Loucy (cell line): ENCODE measurements at regions not wholly inside any gene's neighbourhood (a gene's known extent, or its start where the extent isn't known, plus 50 kb on each side); places are given as distances from the start of the nearest gene placed in this dataset.

Experiments
- H2AFZ ChIP-seq: fragments of 200-600 bp; sonication (generic); 2 replicates; pipeline ENCODE4 v1.6.0; 2016; ENCODE audit warnings: antibody characterized with exemption, mild to moderate bottlenecking, low read length, moderate library complexity
- H3F3A ChIP-seq: fragments of 200-600 bp; 2 replicates; pipeline ENCODE4 v1.6.0; 2016; ENCODE audit warnings: antibody characterized with exemption, low read depth, mild to moderate bottlenecking
- H3K27me3 ChIP-seq: fragments of 200-600 bp; sonication (generic); 2 replicates; pipeline ENCODE4 v1.6.1; 2014; ENCODE audit warnings: low read length, mild to moderate bottlenecking; ENCODE audit not compliant: insufficient read depth, poor library complexity, severe bottlenecking
- H3K36me3 ChIP-seq: fragments of 200-600 bp; sonication (generic); 2 replicates; pipeline ENCODE4 v1.6.1; 2016; ENCODE audit warnings: low read length; ENCODE audit not compliant: insufficient read depth
- H3K4me1 ChIP-seq: fragments of 200-600 bp; sonication (generic); 2 replicates; pipeline ENCODE4 v1.5.1; 2014; ENCODE audit warnings: low read length, mild to moderate bottlenecking; ENCODE audit not compliant: insufficient read depth, poor library complexity, severe bottlenecking
- H3K4me2 ChIP-seq: fragments of 200-600 bp; sonication (generic); 2 replicates; pipeline ENCODE4 v1.6.0; 2014; ENCODE audit warnings: antibody characterized with exemption, low read length, low read depth, mild to moderate bottlenecking; ENCODE audit not compliant: poor library complexity, severe bottlenecking
- H3K4me3 ChIP-seq: fragments of 200-600 bp; sonication (generic); 2 replicates; pipeline ENCODE4 v1.5.1; 2014; ENCODE audit warnings: low read length, mild to moderate bottlenecking, mixed read lengths; ENCODE audit not compliant: poor library complexity, severe bottlenecking
- H3K79me2 ChIP-seq: fragments of 200-600 bp; sonication (generic); 2 replicates; pipeline ENCODE4 v1.6.1; 2014; ENCODE audit warnings: low read length; ENCODE audit not compliant: insufficient read depth
- H3K9ac ChIP-seq: fragments of 200-600 bp; sonication (generic); 2 replicates; pipeline ENCODE4 v1.6.0; 2014; ENCODE audit warnings: mild to moderate bottlenecking, low read depth, low read length, moderate library complexity; ENCODE audit not compliant: poor library complexity, severe bottlenecking
- H3K9me2 ChIP-seq: fragments of 200-600 bp; sonication (generic); replicated peaks from 2 replicates; pipeline ENCODE4 v1.6.1; 2016; ENCODE audit warnings: low read depth, low read length, mixed read lengths
- H3K9me3 ChIP-seq: fragments of 200-600 bp; sonication (generic); 2 replicates; pipeline ENCODE4 v1.6.1; 2014; ENCODE audit warnings: mild to moderate bottlenecking, antibody characterized with exemption, low read length, low read depth; ENCODE audit not compliant: insufficient read depth
- H4K20me1 ChIP-seq: fragments of 200-600 bp; sonication (generic); 2 replicates; pipeline ENCODE4 v1.6.0; 2014; ENCODE audit warnings: antibody characterized with exemption, low read length, mild to moderate bottlenecking; ENCODE audit not compliant: insufficient read depth, poor library complexity, severe bottlenecking
- CTCF ChIP-seq: fragments of 200-600 bp; sonication (generic); conservative IDR thresholded peaks from 2 replicates; pipeline ENCODE4 v1.5.1; 2014; ENCODE audit warnings: mild to moderate bottlenecking, antibody characterized with exemption, low read length
- EZH2phosphoT487 ChIP-seq: fragments of 200-600 bp; IDR thresholded peaks from 2 replicates; pipeline ENCODE4 v1.6.1; 2018; ENCODE audit warnings: antibody characterized with exemption, mild to moderate bottlenecking, moderate library complexity, borderline replicate concordance

DNA sequence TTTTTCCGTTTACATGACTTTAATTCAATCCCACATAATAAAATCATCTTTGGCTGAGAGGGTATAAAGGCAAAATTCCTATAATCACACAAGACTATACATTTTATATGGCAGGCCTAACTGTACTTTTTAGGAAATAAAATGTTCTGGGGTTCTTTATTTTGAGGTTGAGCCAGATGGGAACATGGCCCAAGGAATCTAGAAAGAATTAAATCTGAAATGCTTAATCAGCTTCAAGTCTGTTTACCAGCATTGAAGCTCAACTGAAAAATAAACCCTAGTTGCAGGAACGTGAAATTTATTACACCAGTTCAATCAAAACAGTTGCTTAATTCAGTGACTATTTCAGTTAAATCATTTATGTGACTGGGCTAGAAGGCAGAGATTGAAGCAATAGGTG is 191.0 kb upstream of the BTG1 start:
- no peaks in the 10 kb centered on the region for H3K9me3 ChIP-seq
- H3K36me3 ChIP-seq: no peaks in the 10 kb centered on the region
- H3K4me1 ChIP-seq: peaks cover 15% of the 10 kb centered on the region
- H3K9ac ChIP-seq: no peak overlapping the region
- no peaks in the 10 kb centered on the region for H3F3A ChIP-seq
- no peaks in the 10 kb centered on the region for H4K20me1 ChIP-seq
- no peak overlapping the region for H3K4me3 ChIP-seq
- H3K27me3 ChIP-seq: no peaks in the 10 kb centered on the region
- no peaks in the 10 kb centered on the region for H3K79me2 ChIP-seq
- H3K9me2 ChIP-seq: no peaks in the 10 kb centered on the region
- no peak for TF ChIP-seq CTCF
- no peak for TF ChIP-seq EZH2phosphoT487
- H2AFZ ChIP-seq: no peak overlapping the region
- no peak overlapping the region for H3K4me2 ChIP-seq

- Histone ChIP-seq H4K20me1 (no peaks in the 10 kb centered on the region), H3K9ac (no peak overlapping the region), H3K4me1 (peaks cover 15% of the 10 kb centered on the region), H3K36me3 (no peaks in the 10 kb centered on the region), H2AFZ (no peak overlapping the region), H3K4me3 (no peak overlapping the region), H3K9me2 (no peaks in the 10 kb centered on the region), H3K9me3 (no peaks in the 10 kb centered on the region), H3K27me3 (no peaks in the 10 kb centered on the region), H3K4me2 (no peak overlapping the region), H3K79me2 (no peaks in the 10 kb centered on the region), H3F3A (no peaks in the 10 kb centered on the region)
- TF ChIP-seq CTCF (no peak), EZH2phosphoT487 (no peak)
Measured at GRCh38 chr12:92335831-92336230, 190.2 kb upstream of the BTG1 start.

DNA sequence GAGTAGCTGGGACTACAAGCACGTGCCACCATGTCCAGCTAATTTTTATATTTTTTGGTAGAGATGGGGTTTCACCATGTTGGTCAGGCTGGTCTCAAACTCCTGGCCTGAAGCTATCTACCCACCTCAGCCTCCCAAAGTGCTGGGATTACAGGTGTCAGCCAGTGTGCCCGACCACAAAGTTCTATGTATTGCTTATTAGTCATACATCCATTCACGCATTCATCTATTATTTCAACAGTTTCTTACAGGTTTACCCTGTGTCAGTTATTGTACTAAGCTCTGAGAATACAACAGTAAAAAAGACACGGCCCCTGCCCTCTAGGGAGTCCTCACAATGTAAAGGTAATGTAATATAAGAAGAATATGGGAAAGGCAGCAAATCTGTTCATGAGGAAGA is 188.9 kb upstream of the BTG1 start:
- Histone ChIP-seq H3K4me2 (no peak overlapping the region), H3K79me2 (no peaks in the 10 kb centered on the region), H3K9me3 (no peaks in the 10 kb centered on the region), H3K4me1 (peaks cover 15% of the 10 kb centered on the region), H3K9me2 (no peaks in the 10 kb centered on the region), H3K27me3 (no peaks in the 10 kb centered on the region), H3F3A (no peaks in the 10 kb centered on the region), H3K9ac (no peak overlapping the region), H3K36me3 (no peaks in the 10 kb centered on the region), H2AFZ (no peak overlapping the region), H3K4me3 (no peak overlapping the region), H4K20me1 (no peaks in the 10 kb centered on the region)
- TF ChIP-seq EZH2phosphoT487 (no peak), CTCF (no peak)
